HG03095 (cell line): ENCODE measurements at regions not wholly inside any gene's neighbourhood (a gene's known extent, or its start where the extent isn't known, plus 50 kb on each side); places are given as distances from the start of the nearest gene placed in this dataset.
"Not testable (repeated sequence)": the region's sequence is repeated elsewhere in the genome, so short reads cannot be mapped to it uniquely, and the experiment has no call there.

Source experiments
- ATAC-seq: cut with Tn5 transposase; IDR thresholded peaks from one replicate; pipeline ENCODE4 v1.9.1; 2021; ENCODE audit warnings: moderate library complexity; ENCODE audit not compliant: unreplicated experiment

DNA sequence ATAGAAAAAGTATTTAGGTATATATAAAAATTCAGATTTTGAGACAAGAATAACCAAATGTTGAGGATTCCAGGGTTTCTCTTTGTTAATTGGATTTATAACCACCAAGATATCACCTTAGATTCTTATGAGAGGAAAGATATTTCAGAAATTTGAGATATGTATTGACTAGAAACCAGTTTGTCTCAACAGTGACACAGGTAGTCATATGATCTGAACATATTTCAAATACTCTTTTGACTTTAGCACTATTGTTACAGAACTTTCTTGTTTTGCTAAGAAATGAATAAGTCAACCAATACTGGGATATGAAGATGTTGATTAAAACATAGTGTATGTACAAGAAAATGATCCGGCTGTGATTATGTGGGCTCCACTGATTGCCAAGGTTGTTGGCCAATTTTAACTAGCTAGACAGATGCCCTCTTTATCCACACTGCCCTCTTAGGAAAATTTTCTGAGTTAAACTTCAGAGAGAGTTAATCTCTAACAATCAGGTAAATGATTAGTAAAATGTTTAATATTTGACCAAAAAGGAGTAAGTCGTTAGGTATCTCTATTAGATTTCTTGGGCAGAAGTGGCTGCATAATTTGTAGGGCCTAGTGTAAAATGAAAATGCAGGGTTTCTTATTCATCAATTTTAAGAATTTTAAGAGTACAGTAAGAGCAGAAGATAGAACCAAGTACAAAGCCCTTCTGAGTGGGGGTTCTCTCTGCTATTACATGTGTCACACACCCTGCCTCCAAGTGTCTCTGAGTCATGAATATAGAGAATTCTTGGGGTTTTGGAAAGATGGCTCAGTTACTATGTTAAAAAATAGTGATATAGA, 376.0 kb downstream of the TFEC start:
- ATAC-seq = no peak

DNA sequence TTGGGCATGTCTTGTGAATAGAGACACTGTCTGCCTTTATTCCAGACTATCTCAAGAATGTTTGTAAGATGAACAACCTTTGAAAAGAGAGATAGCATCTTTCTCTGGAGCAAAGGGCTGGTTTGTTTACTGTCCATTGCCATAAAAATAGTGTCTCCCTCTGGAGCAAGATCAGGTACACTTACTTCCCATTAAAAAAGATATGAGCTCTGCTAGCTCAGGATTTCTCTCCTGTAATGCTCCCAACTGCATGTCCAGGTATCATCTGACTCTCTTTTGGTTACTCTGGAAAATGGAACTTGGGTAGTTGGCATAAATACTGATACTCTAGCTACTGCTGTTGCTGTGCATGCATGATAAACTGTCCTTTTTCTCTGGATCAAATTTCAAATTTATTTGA, 381.1 kb downstream of the TFEC start:
- ATAC-seq = no peak

DNA sequence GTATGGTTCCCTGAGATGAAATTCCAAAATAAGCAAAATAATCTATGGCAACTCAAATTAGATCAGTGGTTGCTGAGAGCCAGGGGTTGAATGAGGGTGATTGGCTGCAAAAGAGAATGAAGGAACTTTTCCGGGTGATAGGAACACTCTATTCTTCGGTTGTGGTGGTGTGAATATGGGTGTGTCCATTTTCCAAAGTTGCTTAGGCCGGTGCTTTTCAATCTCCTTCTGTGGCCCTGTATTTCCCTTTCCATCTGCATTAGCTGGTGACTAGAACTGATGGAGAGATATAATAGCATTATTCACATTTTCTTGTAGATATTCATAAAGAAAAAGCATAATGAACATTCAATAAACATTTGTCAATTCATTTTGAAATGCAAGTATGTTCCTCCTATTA, 382.9 kb downstream of the TFEC start:
- ATAC-seq = no peak

DNA sequence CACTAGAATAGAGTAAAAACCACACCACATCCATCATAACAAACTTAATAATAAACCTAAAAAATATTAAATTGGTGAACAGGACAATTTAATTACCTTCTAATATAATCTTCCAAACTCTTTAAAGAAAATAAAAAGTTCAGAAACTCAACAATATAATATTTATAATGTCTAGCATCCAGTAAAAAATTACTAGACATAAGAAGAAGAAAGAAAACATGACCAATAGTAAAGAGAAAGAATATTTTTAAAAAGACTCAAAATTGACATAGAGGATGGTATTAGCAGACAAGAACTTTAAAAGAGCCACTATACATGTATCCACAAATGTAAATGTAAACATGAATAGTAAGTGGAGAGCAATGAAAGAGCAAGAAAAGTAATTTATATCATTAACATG, 388.4 kb downstream of the TFEC start:
- ATAC-seq = no peak

DNA sequence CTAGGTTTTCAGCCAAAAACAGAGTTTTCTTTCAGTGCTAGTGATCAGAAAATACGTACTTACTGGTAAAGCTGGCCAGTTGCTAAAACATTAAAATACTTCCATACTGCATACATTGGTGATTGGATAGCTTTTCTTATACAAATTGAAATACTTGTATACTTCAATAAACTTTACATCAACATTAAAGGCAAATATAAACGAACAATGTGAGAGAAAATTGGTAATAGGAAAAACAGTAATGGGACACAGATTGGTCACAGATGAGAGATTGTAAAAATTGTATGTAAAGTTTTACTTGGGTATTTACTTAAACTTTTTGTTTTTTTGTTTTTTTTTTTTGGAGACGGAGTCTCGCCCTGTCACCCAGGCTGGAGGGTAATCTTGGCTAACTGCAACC, 391.7 kb downstream of the TFEC start:
- ATAC-seq = no peak

DNA sequence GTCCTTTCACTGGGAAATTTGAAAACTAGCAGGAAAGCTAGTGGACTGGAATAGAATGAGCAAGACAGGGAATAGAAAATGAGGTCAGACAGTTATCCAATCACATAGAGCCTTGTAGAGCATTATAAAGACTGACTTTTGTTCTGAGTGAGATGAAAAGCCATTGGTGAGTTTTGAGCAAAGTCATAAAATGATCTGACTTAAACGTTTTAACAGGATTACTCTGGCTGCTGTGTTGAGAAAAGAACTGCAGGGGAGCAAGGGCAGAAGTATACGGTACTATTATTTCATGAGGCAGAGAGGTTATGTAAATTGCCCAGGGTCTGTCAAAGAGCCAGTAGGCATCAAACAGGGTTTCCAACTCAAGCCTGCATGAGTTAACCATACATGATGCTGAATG, 393.4 kb downstream of the TFEC start:
- no peak for ATAC-seq

DNA sequence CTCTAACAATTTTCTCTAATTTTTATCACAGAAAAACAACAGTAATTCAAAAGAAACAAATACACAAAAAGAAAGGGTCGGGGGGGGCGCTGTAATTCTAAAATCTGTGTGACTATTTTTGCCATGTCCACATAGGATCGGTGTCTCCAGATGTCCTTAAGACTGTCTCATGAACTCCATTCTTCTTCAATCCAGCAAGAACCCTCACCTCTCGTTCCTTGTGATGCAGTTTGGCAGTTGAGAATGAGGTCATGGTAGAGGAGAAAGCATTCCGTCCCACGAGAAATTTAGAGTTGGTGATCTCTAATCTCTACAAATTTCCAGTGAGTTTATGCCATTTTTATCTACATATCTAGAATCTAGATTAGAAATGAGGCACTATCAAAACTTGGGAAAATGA, 394.7 kb downstream of the TFEC start:
- ATAC-seq = no peak

DNA sequence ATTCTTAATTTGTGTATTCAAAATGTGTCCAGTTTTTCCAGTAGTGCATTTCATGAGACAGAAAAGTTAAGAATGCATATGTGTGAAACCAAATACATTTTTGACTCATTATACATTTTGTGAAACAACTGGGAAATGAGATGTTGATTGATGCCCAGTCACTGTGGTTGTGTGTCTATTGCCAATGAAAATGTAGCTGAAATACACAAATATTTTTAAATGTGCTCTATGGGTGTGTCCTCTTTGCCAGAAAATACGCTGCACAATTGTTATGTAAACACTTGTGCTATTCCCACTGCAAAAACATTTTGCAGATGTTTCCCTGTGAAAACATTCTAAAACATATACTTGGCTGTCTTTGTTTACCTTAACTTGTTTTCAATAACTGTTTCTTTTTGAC, 395.2 kb downstream of the TFEC start:
- ATAC-seq = no peak

DNA sequence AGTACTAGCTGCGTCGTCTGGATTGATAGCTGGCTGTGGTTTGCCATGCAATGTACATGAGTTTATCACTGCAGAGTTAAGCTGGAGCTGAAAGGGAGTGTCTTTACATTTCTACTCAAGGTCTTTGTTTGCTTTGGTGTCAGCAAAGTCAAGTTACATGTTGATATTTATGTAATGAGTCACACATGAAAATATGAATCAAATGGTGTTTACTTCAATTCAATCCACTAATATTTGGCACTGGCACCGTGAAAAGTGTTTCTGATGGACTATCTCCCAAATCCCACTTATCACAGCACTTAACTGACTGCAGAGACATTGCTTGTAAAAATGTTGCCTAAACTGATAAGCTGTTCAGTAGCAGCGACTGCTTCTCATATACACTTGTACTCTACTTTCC, 395.9 kb downstream of the TFEC start:
- no peak for ATAC-seq

DNA sequence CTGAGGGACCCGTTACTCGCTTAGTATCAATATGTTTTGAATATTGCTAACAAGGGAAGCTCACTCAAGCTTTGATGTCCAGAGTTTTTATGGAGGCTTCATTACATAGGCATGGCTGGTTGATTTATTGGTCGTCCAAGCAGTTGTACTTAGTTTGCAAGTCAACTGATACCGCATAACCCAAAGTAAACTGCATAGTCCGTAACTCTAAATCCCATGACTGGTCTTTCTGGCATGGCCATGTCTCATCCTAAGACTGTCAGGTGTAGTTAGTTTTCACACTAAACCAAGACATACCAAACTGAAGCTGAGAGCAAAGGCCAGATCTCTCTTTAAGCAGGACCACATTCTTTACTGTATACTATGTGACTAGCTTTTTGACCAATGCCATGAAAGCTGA, 397.9 kb downstream of the TFEC start:
- no peak for ATAC-seq

DNA sequence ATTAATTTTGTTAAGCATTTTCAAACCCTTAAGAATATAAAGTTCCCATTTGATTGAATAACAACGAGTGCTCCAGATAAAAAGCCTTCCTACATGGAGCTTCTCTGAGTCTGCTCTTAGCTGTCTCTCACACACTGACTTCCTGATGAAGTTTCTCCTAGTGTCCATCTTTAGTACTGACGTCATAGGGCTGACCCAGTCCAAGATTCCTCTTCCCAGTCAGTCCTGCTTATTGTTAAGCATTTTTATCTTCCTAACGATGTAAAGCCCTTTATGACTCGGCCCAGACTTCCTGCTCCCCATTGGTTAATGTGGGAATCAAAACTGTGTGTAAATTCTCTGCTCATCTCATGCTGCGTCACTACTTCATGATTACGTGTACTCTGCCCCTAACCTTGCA, 398.8 kb downstream of the TFEC start:
- no peak for ATAC-seq

DNA sequence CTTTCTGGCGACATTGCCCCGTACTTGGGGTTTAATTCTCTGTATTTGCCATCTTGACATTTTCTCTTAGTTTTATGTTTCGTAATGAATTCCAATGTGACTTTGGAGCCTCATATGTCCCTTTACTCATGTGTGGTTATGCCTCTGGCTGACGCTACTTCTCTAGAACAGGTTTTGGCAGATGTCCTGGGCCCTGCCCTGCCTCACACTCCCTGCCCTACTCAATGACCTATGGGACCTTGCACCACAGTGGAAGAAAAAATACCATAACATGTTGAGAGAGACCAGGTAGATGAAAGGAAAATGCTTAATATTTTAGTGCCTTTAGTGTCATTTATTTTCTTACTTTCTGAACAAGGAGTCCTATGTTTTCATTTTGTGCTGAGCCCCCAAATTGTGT, 400.5 kb downstream of the TFEC start:
- no peak for ATAC-seq

DNA sequence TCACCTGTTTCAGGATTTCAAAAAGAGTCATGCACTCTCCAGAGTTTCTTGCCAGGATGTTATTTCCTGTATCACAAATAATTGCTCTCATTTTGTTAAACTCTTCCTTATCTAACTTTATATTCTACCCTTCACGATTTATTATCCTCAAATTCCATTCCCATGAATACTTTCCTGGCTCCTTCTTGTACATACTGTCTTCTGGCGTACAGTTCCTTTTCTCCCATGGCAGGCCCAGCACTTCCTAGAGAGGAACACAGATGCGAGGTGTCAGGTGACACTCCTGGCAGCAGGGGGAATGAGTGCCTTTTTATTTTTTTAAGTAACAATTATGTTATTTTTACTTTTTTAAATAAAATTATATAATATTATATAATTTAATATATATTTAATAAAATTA, 411.9 kb downstream of the TFEC start:
- ATAC-seq = no peak

DNA sequence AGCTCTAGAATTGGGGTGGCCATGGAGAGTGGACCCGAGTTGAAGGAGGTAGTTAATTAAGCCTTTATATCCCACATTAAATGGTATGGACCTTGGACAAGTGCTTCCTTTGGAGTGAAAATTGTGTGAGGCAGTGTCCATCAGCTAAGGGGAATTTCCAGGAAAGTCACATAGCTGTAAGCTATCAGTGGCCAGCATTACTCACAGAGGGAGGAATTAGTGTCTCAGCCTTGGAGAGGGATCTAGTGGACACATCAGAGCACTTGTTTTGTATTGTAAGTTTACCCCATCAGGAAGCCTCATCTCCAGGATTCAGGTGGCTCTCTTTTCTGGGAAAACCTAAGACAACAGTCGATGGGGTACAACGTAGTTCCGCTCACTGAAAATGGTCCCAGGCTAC, 416.7 kb downstream of the TFEC start:
- ATAC-seq = no peak

DNA sequence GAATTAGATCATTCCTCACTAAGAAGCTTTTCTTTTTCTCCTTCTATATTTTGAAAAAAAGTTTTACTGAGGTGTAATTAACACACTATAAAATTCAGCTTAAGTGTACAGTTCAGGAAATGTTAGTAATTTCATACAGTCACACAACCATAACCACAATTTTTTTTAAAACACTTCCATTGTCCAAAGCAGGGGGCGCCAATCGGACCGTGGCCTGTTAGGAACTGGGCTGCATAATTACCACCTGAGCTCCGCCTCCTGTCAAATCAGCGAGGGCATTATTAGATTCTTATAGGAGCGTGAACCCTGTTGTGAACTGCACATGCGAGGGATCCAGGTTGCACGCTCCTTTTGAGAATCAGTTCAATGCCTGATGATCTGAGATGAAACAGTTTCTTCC, 427.1 kb downstream of the TFEC start:
- no peak for ATAC-seq

DNA sequence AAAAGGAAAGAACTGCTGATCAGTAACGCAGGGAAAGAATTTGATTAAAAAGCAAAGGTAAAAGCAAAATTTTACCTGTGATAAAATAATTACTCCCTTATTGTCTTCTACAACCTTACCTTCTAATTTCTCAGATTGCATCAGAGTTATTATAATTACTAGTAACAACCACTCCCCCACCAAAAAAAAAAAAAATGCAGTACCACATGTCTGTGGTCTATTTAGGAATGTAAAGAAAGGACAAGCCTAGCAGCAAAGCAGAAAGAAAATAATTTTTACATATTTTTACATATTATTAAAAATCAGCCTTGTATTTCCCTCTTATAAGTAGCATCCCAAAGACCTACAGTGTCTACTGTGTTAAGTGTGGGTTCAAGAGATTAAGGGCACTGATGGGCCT, 430.4 kb downstream of the TFEC start:
- ATAC-seq = no peak

DNA sequence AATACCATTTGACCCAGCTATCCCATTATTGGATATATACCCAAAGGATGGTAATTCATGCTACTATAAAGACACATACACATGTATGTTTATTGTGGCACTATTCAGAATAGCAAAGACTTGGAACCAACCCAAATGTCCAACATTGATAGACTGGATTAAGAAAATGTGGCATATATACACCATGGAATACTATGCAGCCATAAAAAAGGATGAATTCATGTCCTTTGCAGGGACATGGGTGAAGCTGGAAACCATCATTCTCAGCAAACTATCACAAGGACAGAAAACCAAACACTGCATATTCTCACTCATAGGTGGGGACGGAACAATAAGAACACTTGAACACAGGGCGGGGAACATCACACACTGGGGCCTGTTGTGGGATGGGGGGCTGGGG, 431.4 kb downstream of the TFEC start:
- not testable (repeated sequence) for ATAC-seq

DNA sequence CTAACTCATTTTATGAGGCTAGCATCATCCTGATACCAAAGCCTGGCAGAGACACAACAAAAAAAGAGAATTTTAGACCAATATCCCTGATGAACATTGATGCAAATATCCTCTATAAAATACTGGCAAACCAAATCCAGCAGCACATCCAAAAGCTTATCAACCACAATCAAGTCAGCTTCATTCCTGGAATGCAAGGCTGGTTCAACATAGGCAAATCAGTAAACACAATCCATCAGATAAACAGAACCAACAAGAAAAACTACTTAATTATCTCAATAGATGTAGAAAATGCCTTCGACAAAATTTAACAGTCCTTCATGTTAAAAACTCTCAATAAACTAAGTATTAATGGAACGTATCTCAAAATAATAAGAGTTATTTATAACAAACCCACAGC, 433.3 kb downstream of the TFEC start:
- ATAC-seq = not testable (repeated sequence)

DNA sequence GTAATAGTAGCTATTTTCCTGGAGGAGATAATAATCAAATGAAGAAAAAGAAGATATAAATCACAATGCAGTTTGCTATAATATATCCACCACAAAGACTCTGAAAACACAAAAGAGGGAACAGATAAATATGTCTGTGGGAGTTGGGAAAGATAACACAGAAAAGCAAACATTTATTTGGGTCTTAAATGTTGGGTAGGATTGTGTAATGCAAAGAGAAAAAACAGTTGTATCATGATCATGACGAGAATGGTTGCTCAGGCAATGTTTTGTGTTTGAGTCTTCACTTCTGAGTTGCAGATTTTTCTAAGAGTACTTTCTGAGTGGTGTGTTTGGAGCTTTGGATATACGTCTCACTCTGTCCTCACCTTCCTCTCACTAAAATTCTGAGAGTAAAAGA, 437.5 kb downstream of the TFEC start:
- ATAC-seq = no peak

DNA sequence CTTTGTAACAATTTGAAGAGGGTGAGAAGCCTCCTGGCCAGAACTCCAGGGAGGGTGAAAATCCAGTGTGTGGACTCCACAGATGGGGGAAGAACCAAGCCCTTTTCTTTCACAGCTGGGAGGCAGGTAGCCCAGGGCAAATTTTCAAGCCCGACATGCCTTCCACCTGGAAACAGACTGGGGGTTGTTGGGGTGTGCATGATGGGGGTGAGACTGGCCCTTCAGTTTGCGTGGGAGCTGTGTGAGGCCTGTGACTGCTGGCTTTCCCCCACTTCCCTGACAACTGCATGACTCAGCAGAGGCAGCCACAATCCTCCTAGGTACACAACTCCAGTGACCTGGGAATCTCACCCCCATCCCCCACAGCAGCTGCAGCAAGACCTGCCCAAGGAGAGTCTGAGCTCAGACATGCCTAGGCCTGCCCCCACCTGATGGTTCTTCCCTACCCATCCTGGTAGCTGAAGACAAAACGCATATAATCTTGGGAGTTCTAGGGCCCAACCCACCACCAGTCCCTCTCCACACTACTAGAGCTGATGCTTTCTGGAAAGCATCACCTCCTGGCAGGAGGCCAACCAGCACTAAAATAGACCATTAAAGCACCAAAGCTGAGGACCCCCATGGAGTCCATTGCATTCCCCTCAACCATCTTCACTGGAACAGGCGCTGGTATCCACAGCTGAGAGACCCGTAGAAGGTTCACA, 445.4 kb downstream of the TFEC start:
- no peak for ATAC-seq

DNA sequence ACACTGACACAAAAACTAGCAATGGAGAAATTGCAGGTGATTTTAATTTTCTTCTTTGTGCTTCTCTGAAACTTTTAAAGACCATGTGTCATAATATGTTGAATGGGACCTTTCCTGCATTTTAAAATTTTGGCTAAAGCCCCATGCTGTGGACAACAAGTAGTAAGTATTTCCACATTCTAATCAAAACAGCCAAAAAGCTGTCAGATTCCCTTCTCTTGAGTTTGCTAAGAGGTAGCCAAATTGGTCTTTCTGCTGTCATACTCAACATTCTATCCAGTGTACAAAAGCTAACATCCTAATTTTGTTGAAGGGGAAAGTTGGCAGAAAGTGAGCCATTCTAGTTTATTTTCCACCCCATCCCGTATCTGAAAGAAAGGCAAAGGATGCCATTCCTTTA, 447.6 kb downstream of the TFEC start:
- no peak for ATAC-seq

DNA sequence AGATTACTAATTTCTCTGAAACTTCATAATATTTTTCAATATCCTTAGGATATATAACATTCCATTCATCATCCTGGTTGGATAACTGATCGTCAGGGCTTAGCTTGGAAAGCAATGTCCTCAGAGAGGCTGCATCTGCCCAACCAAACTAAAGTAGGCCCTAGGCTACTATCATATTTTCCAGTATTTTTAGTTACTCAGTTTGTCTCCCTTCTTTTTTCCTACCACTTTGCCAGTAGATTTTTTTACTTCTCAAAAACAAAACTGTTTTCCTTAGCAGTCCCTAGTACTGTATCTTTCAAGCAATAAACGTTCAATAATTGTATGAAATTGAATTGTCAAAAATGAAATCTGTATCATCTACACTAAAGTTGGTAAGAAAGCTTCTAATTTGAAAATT, 452.0 kb downstream of the TFEC start:
- ATAC-seq = no peak
